ENCODE measurements at regions not wholly inside any gene's neighbourhood (a gene's known extent, or its start where the extent isn't known, plus 50 kb on each side); places are given as distances from the start of the nearest gene placed in this dataset.

DNA sequence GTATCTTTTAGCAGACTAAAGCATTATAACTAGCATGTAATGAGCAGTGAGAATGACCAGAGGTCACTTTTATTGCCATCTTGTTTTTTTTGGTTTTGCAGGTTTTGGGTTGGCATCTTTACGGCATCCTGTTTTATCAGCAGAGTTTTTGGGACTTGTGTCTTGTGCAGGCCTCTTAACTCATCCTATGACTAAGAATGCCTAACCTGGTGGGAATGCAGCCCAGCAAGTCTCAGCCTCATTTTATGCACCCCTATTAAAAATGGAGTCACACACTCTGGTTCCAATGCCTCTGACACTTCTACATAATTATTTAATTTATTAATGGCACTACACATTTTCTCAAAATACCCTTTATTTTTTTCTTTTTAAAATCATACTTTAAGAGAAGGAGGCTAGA lies 726.5 kb upstream of the RIOK2 start:
- intact Hi-C loops (cut with micrococcal nuclease): no loop called here

More for the DNA sequence above, 726.5 kb upstream of the RIOK2 start:
- H2AK5ac ChIP-seq (ENCODE audit: low read depth, low read length): no peak overlapping the region
- H3K79me1 ChIP-seq (ENCODE audit: low read depth in 1 of 2, low read length in 2 of 2): no peaks in the 10 kb centered on the region
- no TSS peak for BruUV-seq (replicated peaks)
- ChIA-PET CTCF (no interaction called here), POLR2A (ENCODE audit: unreplicated experiment) (no interaction called here)
- no peak overlapping the region for H4K8ac ChIP-seq (ENCODE audit: low read depth in 2 of 2, low read length in 2 of 2)
- dilution Hi-C loops (cut with HindIII; ENCODE audit: low sequenced_read_pairs, unreplicated experiment): no loop called here
- no peak overlapping the region for H3K4me2 ChIP-seq (ENCODE audit: low read depth, low read length)
- H3K4me3 ChIP-seq (ENCODE audit: insufficient read depth, low read depth, low read length): no peak overlapping the region
- no peak overlapping the region for H3K27ac ChIP-seq (ENCODE audit: insufficient read depth, low read length)
- no peak overlapping the region for H2AFZ ChIP-seq (replicated peaks; ENCODE audit: low read length, poor library complexity)
- no peak overlapping the region for H2BK120ac ChIP-seq (ENCODE audit: low read depth, low read length)
- no peak overlapping the region for H3K4ac ChIP-seq (ENCODE audit: low read depth, low read length)
- H2AK9ac ChIP-seq (replicated peaks; ENCODE audit: low read depth, low read length, poor library complexity): no peak overlapping the region
- H3K18ac ChIP-seq (ENCODE audit: low read depth, low read length): no peak overlapping the region
- ATAC-seq (ENCODE audit: low read depth): no peak
- H4K91ac ChIP-seq (ENCODE audit: insufficient read depth, low read depth, low read length): no peak overlapping the region
- in situ Hi-C loops (cut with MboI; ENCODE audit: low sequenced_read_pairs): no loop called here
- H3K36me3 ChIP-seq (ENCODE audit: control insufficient read depth, insufficient read depth, low read length): no peaks in the 10 kb centered on the region
- H3K56ac ChIP-seq (ENCODE audit: extremely low read depth, insufficient read depth, low read length): no peak overlapping the region
- H3K9me1 ChIP-seq (ENCODE audit: insufficient read depth, low read length): no peaks in the 10 kb centered on the region
- H3K14ac ChIP-seq (replicated peaks; ENCODE audit: low read depth, low read length): no peak overlapping the region
- H3K27me3 ChIP-seq (ENCODE audit: control insufficient read depth, insufficient read depth, low read length): no peaks in the 10 kb centered on the region
- no peak overlapping the region for H4K5ac ChIP-seq (ENCODE audit: low read depth, low read length)
- no peak overlapping the region for H2BK5ac ChIP-seq (ENCODE audit: low read depth, low read length, poor library complexity, severe bottlenecking)
- DNase-seq: no peak
- H4K20me1 ChIP-seq (ENCODE audit: insufficient read depth, low read length): no peaks in the 10 kb centered on the region
- H3K9me3 ChIP-seq (ENCODE audit: control insufficient read depth, insufficient read depth, low read length): no peaks in the 10 kb centered on the region
- H3K9ac ChIP-seq (ENCODE audit: low read depth, low read length): no peak overlapping the region
- TF ChIP-seq POLR2A (IDR thresholded peaks at IDR 0.05; ENCODE audit: low read depth, low read length): no peak
- no peak for TF ChIP-seq FOS (IDR thresholded peaks at IDR 0.05; ENCODE audit: low read depth, low read length)
- TF ChIP-seq MXI1 (IDR thresholded peaks at IDR 0.05; ENCODE audit: borderline replicate concordance, low read depth, low read length): no peak
- TF ChIP-seq CHD1 (IDR thresholded peaks at IDR 0.05; ENCODE audit: low read depth, low read length): no peak
- no peak for TF ChIP-seq RCOR1 (IDR thresholded peaks at IDR 0.05; ENCODE audit: insufficient replicate concordance, low read length)
- no peak overlapping the region for H2BK15ac ChIP-seq (ENCODE audit: low read depth, low read length)
- no peak overlapping the region for H2BK20ac ChIP-seq (ENCODE audit: low read depth, low read length)
- WGBS, 2 experiments (ENCODE audit: extremely low coverage in 2 of 2, insufficient read length in 1 of 2): 100% methylated on average over 1 of the region's 1 CpG; no CpG with 5 or more reads in 1 of the 2 experiments
- no peak overlapping the region for H3K23ac ChIP-seq (ENCODE audit: low read depth, low read length)
- H3K4me1 ChIP-seq (ENCODE audit: control insufficient read depth, insufficient read depth, low read length): no peaks in the 10 kb centered on the region
